HG03439 (cell line): ENCODE measurements at regions not wholly inside any gene's neighbourhood (a gene's known extent, or its start where the extent isn't known, plus 50 kb on each side); places are given as distances from the start of the nearest gene placed in this dataset.

Source experiments
- ATAC-seq: cut with Tn5 transposase; IDR thresholded peaks from one replicate; pipeline ENCODE4 v1.9.1; 2021; ENCODE audit warnings: mild to moderate bottlenecking, moderate library complexity; ENCODE audit not compliant: unreplicated experiment

GRCh38 chr6:47118611-47119010, 76.5 kb upstream of the ADGRF1 start:
- no peak for ATAC-seq

GRCh38 chr6:47117314-47117713, 75.2 kb upstream of the ADGRF1 start:
- ATAC-seq, result no peak

- ATAC-seq, result no peak
These were observed 74.5 kb upstream of the ADGRF1 start for GRCh38 chr6:47116606-47117005.

GRCh38 chr6:47116086-47116485, 74.0 kb upstream of the ADGRF1 start:
- ATAC-seq, result no peak

- no peak for ATAC-seq
These were observed 72.3 kb upstream of the ADGRF1 start for GRCh38 chr6:47114460-47114859.

GRCh38 chr6:47112317-47112716, 70.2 kb upstream of the ADGRF1 start:
- no peak for ATAC-seq

GRCh38 chr6:47111685-47112084, 69.6 kb upstream of the ADGRF1 start:
- ATAC-seq, result no peak

- ATAC-seq, result no peak
These were observed 67.1 kb upstream of the ADGRF1 start for GRCh38 chr6:47109281-47109680.

- no peak for ATAC-seq
These were observed 64.6 kb upstream of the ADGRF1 start for GRCh38 chr6:47106721-47107197.

- ATAC-seq, result no peak
These were observed 64.1 kb upstream of the ADGRF1 start for GRCh38 chr6:47106216-47106615.

GRCh38 chr6:47105469-47106178, 63.5 kb upstream of the ADGRF1 start:
- ATAC-seq, result no peak

GRCh38 chr6:47103931-47104330, 61.8 kb upstream of the ADGRF1 start:
- no peak for ATAC-seq

- no peak for ATAC-seq
These were observed 60.2 kb upstream of the ADGRF1 start for GRCh38 chr6:47102331-47102730.

GRCh38 chr6:47098570-47098993, 56.5 kb upstream of the ADGRF1 start:
- no peak for ATAC-seq

- ATAC-seq, result peak; percentile 89
These were observed 55.2 kb upstream of the ADGRF1 start for GRCh38 chr6:47097092-47097945.

GRCh38 chr6:47096211-47096895, 54.2 kb upstream of the ADGRF1 start:
- no peak for ATAC-seq

GRCh38 chr6:47094241-47094925, 52.3 kb upstream of the ADGRF1 start:
- no peak for ATAC-seq

GRCh38 chr6:47093169-47093568, 51.0 kb upstream of the ADGRF1 start:
- ATAC-seq, result no peak

GRCh38 chr6:47091886-47092668, 49.9 kb upstream of the ADGRF1 start:
- ATAC-seq, result no peak
